ENCODE measurements at regions not wholly inside any gene's neighbourhood (a gene's known extent, or its start where the extent isn't known, plus 50 kb on each side); places are given as distances from the start of the nearest gene placed in this dataset.

DNA sequence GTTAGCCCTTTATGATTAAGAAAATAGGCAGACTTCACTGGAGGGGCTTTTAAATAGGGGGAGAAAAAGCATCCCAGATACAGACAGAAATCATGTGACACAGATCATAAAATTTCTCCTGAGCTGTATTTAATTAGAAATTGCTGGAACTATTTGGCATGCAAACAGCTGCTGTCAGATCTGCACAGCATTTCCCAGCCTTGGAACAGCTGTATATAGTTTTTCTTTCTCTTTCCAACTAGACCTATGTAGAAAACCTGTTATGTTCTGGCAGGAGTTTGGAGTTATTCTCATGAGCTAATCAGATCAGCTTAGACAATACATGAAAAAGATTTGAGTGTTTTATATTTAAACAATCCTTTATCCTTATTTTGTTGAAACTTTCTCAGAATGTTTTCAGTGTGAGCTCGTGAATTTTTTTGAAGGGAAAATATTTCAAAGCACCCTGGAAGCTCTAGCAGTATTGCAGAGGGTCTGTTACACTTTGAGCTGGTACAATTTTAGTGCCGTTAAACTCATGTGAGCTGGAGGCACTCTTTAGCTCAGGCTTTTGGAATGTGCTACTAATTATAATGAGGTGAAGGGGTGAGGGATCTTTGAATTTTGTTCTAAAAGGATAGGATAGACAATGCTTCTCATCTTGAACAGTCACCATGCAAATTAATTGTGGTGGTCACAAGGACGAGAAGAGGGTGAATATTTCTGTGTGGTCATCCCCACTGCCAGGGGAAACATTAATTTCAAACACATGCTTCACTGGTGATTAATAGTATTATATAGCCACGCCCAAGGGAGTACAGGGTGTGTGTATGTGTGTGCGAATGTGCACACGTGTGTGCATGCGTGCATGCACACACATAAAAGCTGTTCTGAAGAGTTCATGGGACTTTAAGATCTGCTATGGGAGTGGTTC, 239.4 kb upstream of the FBXL7 start:
- no peaks in the 10 kb centered on the region for H3K4me1 ChIP-seq (replicated peaks)
- H3K27me3 ChIP-seq (replicated peaks) = no peaks in the 10 kb centered on the region; the same call in 1 of the 2 replicates
- H3K27ac ChIP-seq = no peak overlapping the region
- H3K4me3 ChIP-seq = no peak overlapping the region
- DNase-seq (ENCODE audit: low read depth in 1 of 2, low spot score in 2 of 2) = no peak
- no peaks in the 10 kb centered on the region for H3K36me3 ChIP-seq
- no peaks in the 10 kb centered on the region for H3K9me3 ChIP-seq (replicated peaks)

DNA sequence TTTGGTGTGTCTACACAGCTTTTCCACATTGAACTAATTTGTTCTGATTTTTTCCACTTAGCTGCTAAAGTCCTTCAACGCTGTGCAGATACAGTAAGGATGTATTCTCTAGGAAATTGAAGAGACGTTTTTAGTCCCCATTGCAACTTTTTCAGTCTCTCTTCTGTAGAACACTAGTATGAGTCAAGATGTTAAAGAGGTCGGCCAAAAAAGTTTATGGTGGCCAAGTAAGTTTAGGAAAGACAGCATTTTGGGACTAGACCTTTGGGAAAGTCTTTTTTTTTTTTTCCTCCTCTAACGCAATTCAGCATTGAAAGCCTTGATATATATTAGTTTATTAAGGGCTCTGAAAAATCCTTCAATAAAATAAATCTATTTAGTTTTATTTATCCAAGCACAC, 243.5 kb upstream of the FBXL7 start:
- H3K9me3 ChIP-seq (replicated peaks) = no peaks in the 10 kb centered on the region
- no peaks in the 10 kb centered on the region for H3K4me1 ChIP-seq (replicated peaks)
- H3K27ac ChIP-seq = no peak overlapping the region
- H3K36me3 ChIP-seq = no peaks in the 10 kb centered on the region
- no peak overlapping the region for H3K4me3 ChIP-seq
- no peak for DNase-seq (ENCODE audit: low read depth in 1 of 2, low spot score in 2 of 2)
- H3K27me3 ChIP-seq (replicated peaks) = no peaks in the 10 kb centered on the region

DNA sequence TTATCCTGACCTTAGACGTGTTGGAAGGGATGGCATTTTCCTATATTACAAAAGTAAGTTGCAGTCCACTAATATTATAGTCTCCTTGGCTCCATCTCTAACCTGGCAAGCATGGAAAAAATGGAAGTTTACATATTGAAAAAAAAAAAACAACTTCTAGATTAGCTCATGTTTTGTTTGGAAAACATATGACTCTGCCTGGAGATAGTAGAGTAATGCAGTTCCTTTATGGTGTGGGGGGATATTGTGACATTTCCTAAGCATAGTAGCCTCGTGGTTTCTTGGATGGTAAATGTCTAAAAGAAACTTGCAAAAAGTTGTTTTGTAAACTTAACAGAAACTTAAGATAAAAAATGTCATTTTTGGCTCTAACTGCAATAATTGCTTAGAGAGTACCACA, 244.4 kb upstream of the FBXL7 start:
- H3K4me3 ChIP-seq = no peak overlapping the region
- no peaks in the 10 kb centered on the region for H3K4me1 ChIP-seq (replicated peaks)
- H3K27ac ChIP-seq = no peak overlapping the region
- DNase-seq (ENCODE audit: low read depth in 1 of 2, low spot score in 2 of 2) = no peak
- H3K36me3 ChIP-seq = no peaks in the 10 kb centered on the region
- H3K9me3 ChIP-seq (replicated peaks) = no peaks in the 10 kb centered on the region
- no peaks in the 10 kb centered on the region for H3K27me3 ChIP-seq (replicated peaks)

DNA sequence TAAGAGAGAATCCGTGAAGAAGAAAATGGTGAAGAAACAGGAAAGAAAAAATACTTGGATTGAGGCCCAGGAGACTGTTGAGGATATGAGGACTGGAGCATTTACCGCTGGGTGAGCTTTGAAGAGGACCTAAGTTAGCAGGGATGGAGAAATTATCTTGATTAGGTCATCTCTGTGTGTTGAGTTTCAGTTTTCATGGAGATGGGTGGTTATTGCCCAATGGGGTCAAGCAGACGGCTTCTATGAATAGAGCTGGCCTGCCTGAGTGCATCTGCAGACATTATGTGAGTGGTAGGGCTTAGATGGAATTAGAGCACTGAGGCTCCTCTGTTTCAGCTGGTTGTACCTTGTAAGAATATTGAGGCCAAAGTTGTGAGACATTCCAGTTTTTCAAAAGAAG, 245.4 kb upstream of the FBXL7 start:
- no peaks in the 10 kb centered on the region for H3K27me3 ChIP-seq (replicated peaks)
- H3K27ac ChIP-seq = no peak overlapping the region
- no peak for DNase-seq (ENCODE audit: low read depth in 1 of 2, low spot score in 2 of 2)
- no peaks in the 10 kb centered on the region for H3K9me3 ChIP-seq (replicated peaks)
- H3K36me3 ChIP-seq = no peaks in the 10 kb centered on the region
- no peak overlapping the region for H3K4me3 ChIP-seq
- H3K4me1 ChIP-seq (replicated peaks) = peaks cover 4% of the 10 kb centered on the region

DNA sequence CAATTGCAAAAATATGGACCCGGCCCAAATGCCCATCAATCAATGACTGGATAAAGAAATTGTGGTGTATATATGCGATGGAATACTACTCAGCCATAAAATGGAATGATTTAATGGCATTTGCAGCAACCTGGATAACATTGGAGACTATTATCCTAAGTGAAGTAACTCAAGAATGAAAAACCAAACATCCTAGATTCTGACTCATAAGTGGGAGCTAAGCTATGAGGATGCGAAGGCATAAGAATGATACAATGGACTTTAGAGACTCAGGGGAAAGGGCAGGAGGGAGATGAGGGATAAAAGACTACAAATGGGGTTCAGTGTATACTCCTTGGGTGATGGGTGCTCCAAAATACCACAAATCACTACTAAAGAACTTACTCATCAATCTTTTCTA, 247.6 kb upstream of the FBXL7 start:
- H3K27me3 ChIP-seq (replicated peaks) = no peaks in the 10 kb centered on the region
- H3K27ac ChIP-seq = no peak overlapping the region
- DNase-seq (ENCODE audit: low read depth in 1 of 2, low spot score in 2 of 2) = no peak
- H3K36me3 ChIP-seq = no peaks in the 10 kb centered on the region
- peaks cover 16% of the 10 kb centered on the region for H3K4me1 ChIP-seq (replicated peaks)
- no peak overlapping the region for H3K4me3 ChIP-seq
- H3K9me3 ChIP-seq (replicated peaks) = no peaks in the 10 kb centered on the region

DNA sequence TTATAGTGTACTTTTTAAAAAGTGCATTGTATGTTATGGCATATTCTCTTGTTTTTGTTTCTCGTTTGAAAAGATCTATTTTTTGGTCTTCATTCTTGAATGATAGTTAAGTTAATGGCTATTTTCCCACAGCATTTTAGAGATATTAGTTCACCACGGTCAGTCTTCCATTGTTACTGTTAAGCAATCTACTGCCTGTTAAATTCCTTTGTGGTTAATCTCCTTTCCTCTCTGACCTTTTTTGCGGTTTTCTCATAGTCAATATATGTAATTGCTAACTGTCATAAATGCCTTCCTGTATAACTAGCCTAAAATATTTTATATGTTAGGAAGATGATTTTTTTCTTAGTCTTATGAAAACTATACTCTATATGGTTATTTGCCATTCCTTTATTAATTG, 250.8 kb upstream of the FBXL7 start:
- H3K9me3 ChIP-seq (replicated peaks) = no peaks in the 10 kb centered on the region
- no peak overlapping the region for H3K4me3 ChIP-seq
- peak overlapping the region; percentile 48 for H3K27ac ChIP-seq
- no peaks in the 10 kb centered on the region for H3K27me3 ChIP-seq (replicated peaks)
- peak in 1 of 2 experiments; percentile 36 for DNase-seq (ENCODE audit: low read depth in 1 of 2, low spot score in 2 of 2)
- peaks cover 16% of the 10 kb centered on the region for H3K4me1 ChIP-seq (replicated peaks)
- no peaks in the 10 kb centered on the region for H3K36me3 ChIP-seq

DNA sequence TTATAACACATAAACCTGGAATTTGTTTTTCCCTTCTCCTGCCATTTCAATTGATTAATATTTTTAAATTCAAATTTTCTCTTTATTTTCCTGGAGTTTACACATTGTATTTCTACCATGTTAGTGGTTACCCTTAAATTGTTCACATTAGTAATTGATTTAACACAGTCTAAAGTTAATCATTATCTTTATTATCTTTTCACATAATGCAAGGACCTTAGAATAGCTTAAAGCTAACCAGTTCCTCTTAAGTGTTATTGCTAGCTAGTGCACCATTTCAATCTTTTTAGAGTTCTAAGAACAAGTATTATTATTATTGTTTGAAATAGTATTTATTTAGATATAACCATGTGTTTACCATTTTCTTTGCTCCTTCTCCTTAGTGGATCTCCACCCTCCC, 251.2 kb upstream of the FBXL7 start:
- Histone ChIP-seq H3K36me3 (no peaks in the 10 kb centered on the region), H3K4me3 (no peak overlapping the region), H3K27me3 (replicated peaks) (no peaks in the 10 kb centered on the region), H3K9me3 (replicated peaks) (no peaks in the 10 kb centered on the region), H3K4me1 (replicated peaks) (peaks cover 16% of the 10 kb centered on the region), H3K27ac (peak overlapping the region; percentile 48)
- no peak for DNase-seq (ENCODE audit: low read depth in 1 of 2, low spot score in 2 of 2)

DNA sequence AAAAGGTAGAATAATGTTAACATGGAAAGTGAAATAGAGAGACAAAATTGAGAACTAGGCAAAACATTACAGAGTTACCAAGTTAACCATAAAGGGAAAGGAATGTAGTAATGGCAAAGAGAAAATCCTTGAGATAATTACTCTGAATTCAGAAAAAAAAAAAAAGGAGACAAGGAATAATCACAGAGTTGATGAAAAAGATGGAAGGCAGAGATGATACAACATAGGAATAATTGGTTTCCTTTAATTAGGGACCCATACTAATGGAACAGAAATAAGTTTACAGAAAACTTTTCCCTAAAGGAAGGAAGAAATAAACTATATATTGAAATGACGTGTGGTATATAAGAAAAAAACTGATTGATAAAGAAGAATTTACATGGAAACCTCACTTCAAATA, 254.1 kb upstream of the FBXL7 start:
- no peak for DNase-seq (ENCODE audit: low read depth in 1 of 2, low spot score in 2 of 2)
- Histone ChIP-seq H3K27ac (no peak overlapping the region), H3K9me3 (replicated peaks) (no peaks in the 10 kb centered on the region), H3K4me3 (no peak overlapping the region), H3K27me3 (replicated peaks) (no peaks in the 10 kb centered on the region), H3K36me3 (no peaks in the 10 kb centered on the region), H3K4me1 (replicated peaks) (peaks cover 16% of the 10 kb centered on the region)

DNA sequence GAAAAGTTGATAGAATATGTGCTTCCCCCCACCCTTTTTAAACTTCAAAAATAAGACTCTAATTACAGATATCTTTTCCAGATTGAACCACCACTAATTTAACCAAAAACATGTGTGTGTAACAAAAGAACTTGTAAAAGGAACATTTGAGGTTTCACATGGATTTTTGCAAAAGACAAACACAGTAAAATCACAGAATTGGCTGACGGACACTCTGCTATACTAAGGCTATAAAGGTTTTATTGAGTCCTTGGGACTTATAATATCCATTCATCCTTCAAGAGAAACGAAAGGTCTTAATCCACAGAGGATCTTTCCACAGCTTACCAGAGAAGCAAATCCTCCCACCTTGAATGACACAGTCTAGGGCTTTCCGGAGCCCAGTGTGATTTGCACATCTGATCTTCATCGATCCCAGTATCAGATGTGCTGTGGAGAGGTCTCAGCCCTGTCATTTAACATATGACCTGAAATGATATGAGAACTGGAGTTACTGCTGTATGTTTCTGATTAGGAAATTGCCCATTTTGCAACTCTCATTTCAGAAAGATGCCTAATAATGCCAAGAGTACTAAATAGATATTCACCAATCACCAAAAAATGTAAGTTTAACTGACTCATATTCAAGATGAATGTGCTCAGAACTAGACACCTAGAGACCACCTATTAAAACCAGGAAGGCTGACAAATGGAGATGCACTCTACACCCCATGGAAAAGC, 256.5 kb upstream of the FBXL7 start:
- H3K4me1 ChIP-seq (replicated peaks) = peaks cover under 1% of the 10 kb centered on the region; the same call in 1 of the 2 replicates
- no peak for DNase-seq (ENCODE audit: low read depth in 1 of 2, low spot score in 2 of 2)
- no peaks in the 10 kb centered on the region for H3K9me3 ChIP-seq (replicated peaks)
- H3K4me3 ChIP-seq = no peak overlapping the region
- H3K27me3 ChIP-seq (replicated peaks) = no peaks in the 10 kb centered on the region
- H3K27ac ChIP-seq = no peak overlapping the region
- H3K36me3 ChIP-seq = no peaks in the 10 kb centered on the region

DNA sequence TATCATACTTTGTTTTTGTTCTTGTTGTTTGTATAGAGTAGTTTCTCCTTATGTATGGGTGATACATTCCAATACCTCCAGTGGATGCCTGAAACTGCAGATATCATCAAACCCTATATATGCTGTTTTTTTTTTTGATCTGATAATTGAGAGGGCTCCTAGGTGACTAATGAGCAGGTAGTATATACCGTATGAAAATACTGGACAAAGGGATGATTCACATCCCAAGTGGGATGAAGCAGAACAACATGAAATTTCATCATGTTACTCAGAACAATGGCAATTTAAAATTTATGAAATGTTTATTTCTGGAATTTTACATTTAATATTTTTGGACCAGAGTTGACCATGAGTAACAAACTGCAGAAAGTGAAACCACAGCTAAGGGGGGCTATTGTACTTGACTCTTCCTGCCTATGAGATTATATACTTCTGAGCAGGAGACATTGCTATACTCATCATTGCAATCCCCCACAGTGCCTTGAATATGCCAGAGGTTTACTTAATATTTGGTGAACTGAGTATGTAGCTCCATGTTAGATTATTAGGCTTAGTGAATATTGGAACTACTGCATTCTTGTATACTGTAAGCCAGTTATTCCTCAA, 258.7 kb upstream of the FBXL7 start:
- no peak for DNase-seq (ENCODE audit: low read depth in 1 of 2, low spot score in 2 of 2)
- H3K9me3 ChIP-seq (replicated peaks) = no peaks in the 10 kb centered on the region
- H3K27me3 ChIP-seq (replicated peaks) = no peaks in the 10 kb centered on the region
- no peak overlapping the region for H3K27ac ChIP-seq
- H3K36me3 ChIP-seq = no peaks in the 10 kb centered on the region
- H3K4me1 ChIP-seq (replicated peaks) = no peaks in the 10 kb centered on the region
- no peak overlapping the region for H3K4me3 ChIP-seq

DNA sequence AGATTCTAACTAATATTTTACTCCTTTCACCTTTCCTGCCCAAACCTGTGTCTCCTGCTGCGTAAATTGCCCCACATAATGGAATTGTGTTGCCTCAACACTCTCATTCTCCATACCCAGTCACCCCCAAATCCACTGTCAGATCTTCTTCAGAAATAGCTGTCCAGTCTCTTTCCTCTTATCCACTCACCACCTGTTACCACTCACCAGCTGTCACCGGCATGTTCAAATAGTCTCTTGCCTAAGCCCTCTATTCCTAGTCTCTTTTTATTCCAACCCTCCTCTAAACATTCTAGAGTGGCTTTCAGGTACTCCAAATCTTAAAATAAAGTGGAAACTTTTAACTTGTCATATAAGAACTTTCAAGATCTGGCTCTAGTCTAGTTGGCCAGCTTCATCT, 262.0 kb upstream of the FBXL7 start:
- Histone ChIP-seq H3K4me3 (no peak overlapping the region), H3K9me3 (replicated peaks) (no peaks in the 10 kb centered on the region), H3K27ac (no peak overlapping the region), H3K27me3 (replicated peaks) (no peaks in the 10 kb centered on the region), H3K36me3 (no peaks in the 10 kb centered on the region), H3K4me1 (replicated peaks) (no peaks in the 10 kb centered on the region; the same call in 1 of the 2 replicates)
- DNase-seq (ENCODE audit: low read depth in 1 of 2, low spot score in 2 of 2) = no peak

DNA sequence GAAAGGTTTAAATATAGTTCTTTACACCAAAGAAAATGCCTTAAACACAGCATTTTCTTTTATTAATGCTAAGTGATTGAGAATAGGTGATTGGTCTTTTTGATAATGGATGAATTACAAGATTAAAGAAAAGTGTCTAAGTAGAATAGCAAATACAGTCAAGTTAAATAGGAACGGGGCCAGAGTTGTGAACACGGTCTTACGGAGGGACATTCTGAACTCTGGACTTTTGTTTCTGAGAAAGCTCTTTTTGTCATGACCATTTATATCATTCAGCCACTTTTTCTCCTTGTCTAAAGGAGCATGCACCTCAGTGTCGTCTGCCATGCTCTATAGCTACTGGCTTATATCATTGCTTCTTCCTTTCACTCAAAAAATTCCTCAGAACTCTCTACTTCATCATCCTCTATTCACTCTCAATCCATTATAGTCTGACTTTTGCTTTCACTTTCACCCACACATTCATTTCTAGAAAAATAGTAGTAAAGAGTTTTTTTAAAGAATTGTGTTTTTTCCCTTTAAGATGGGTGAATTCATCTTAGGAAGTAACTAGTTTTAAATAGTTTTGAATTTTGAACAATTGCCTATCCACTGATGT, 263.0 kb upstream of the FBXL7 start:
- DNase-seq (ENCODE audit: low read depth in 1 of 2, low spot score in 2 of 2) = no peak
- Histone ChIP-seq H3K27ac (no peak overlapping the region), H3K4me3 (no peak overlapping the region), H3K4me1 (replicated peaks) (no peaks in the 10 kb centered on the region; the same call in 1 of the 2 replicates), H3K9me3 (replicated peaks) (no peaks in the 10 kb centered on the region), H3K36me3 (no peaks in the 10 kb centered on the region), H3K27me3 (replicated peaks) (no peaks in the 10 kb centered on the region)

DNA sequence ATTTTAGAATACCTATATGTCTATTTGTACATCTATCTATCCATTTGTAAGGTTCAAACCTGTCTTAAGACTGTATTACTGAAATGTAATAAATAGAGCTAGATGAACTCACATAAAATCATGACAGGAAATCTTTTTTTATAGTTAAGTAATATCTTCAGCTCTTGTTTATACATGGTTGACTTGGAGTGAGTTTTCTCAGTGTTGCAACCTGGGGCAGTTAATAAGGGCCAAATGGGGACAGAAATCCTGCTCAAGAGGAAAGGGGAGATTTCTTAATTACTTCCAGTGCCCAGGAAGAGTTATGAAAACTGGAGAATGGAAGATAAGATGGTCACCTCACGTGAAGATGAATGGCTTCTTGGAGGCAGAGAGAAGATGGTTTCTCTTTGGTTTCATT, 265.1 kb upstream of the FBXL7 start:
- Histone ChIP-seq H3K4me3 (no peak overlapping the region), H3K4me1 (replicated peaks) (no peaks in the 10 kb centered on the region; the same call in 1 of the 2 replicates), H3K9me3 (replicated peaks) (no peaks in the 10 kb centered on the region), H3K36me3 (no peaks in the 10 kb centered on the region), H3K27ac (no peak overlapping the region), H3K27me3 (replicated peaks) (no peaks in the 10 kb centered on the region)
- DNase-seq (ENCODE audit: low read depth in 1 of 2, low spot score in 2 of 2) = no peak

DNA sequence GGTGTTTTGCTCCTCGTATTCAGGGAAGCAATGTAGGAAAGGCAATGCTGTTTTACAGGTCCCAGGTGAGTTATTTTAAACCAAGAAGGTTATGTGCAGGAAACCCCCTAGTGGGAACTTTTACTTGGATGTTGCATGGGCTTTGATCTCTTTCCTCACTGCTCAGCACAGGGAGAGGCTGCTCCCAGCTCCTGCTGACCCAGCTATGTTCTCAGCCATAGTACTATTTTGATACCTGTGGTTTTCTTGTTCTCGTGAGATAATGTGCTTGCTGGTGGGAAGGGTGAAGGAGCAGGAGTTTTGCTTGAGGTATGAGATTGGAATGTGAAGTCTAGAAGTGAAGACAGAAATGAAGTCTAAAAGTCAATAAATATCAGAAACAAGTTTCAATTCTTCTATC, 265.6 kb upstream of the FBXL7 start:
- Histone ChIP-seq H3K36me3 (no peaks in the 10 kb centered on the region), H3K4me1 (replicated peaks) (no peaks in the 10 kb centered on the region; the same call in 1 of the 2 replicates), H3K27ac (no peak overlapping the region), H3K4me3 (no peak overlapping the region), H3K27me3 (replicated peaks) (no peaks in the 10 kb centered on the region), H3K9me3 (replicated peaks) (no peaks in the 10 kb centered on the region)
- no peak for DNase-seq (ENCODE audit: low read depth in 1 of 2, low spot score in 2 of 2)
